ENCODE measurements at regions not wholly inside any gene's neighbourhood (a gene's known extent, or its start where the extent isn't known, plus 50 kb on each side); places are given as distances from the start of the nearest gene placed in this dataset.

DNA sequence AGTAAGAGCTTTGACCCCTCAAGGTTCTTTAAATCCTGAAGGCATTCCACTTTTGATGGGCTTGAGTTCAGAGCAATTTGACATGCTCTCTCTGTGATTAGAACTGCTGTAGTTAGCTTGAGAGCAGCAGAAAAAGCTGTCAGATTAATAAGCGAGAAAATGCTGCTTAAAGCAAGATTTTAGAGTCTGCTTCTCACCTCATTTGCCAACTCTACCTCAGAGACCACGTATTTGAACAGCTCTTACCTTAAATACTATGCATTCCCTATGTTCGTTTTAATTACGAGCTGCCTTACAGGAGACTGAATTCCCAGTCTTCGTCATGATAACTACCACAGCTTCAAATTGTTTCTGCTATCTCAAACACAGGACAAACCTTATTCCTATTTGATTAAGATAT is 253.4 kb downstream of the SLITRK6 start:
- TF ChIP-seq, protein P1, sequence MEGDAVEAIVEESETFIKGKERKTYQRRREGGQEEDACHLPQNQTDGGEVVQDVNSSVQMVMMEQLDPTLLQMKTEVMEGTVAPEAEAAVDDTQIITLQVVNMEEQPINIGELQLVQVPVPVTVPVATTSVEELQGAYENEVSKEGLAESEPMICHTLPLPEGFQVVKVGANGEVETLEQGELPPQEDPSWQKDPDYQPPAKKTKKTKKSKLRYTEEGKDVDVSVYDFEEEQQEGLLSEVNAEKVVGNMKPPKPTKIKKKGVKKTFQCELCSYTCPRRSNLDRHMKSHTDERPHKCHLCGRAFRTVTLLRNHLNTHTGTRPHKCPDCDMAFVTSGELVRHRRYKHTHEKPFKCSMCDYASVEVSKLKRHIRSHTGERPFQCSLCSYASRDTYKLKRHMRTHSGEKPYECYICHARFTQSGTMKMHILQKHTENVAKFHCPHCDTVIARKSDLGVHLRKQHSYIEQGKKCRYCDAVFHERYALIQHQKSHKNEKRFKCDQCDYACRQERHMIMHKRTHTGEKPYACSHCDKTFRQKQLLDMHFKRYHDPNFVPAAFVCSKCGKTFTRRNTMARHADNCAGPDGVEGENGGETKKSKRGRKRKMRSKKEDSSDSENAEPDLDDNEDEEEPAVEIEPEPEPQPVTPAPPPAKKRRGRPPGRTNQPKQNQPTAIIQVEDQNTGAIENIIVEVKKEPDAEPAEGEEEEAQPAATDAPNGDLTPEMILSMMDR (IDR thresholded peaks at IDR 0.05): no peak
- TF ChIP-seq EZH2 (IDR thresholded peaks at IDR 0.05; ENCODE audit: borderline replicate concordance, insufficient read depth, low read depth, low read length, poor library complexity, severe bottlenecking): no peak

Data from B cell (primary cell).